K562 (cell line): ENCODE measurements at regions not wholly inside any gene's neighbourhood (a gene's known extent, or its start where the extent isn't known, plus 50 kb on each side); places are given as distances from the start of the nearest gene placed in this dataset.

Experiments
- ATAC-seq: fragments of 200-7000 bp; cut with Tn5 transposase; 3 replicates; pipeline ENCODE4 v1.9.1; 2020; ENCODE audit warnings: moderate library complexity
- BruUV-seq: library from RNA; stranded (reverse); fragments of 400-500 nt; replicated peaks from 2 replicates; lab custom pipeline; 2021; lab: Mats Ljungman, UMichigan
- CTCF ChIA-PET: fragments of 300-600 bp; formaldehyde crosslinking; extraction: SDS; loops from one replicate; lab custom pipeline; 2021; ENCODE audit warnings: low intra/inter-chr PET ratio; lab: Yijun Ruan, JAX
- POLR2A ChIA-PET: fragments of 300-600, 350-650 bp; sonication (Branson Sonifier 250); formaldehyde crosslinking; extraction: SDS; loops from one replicate; lab custom pipeline; 2021; ENCODE audit warnings: antibody characterized with exemption, inconsistent platforms; lab: Yijun Ruan, JAX
- DNase-seq, 4 experiments: peaks; one replicate each; pipeline versions ENCODE4 v3.0.0 to v3.0.0-alpha.2; 2011 to 2018; ENCODE audit warnings: low spot score in 3 of 4, mixed read lengths in 3 of 4; ENCODE audit errors: extremely low read depth in 1 of 4
- FAIRE-seq: peaks from 2 replicates; lab custom pipeline; 2011; peaks lifted over from hg19 to GRCh38; lab: Jason Lieb, UNC
- H2AFZ ChIP-seq: 2 replicates; pipeline ENCODE4 v1.6.0; 2011; ENCODE audit warnings: low read depth, low read length, control low read depth, inconsistent platforms
- H3K27ac ChIP-seq: fragments of 200-600 bp; 3 replicates; pipeline ENCODE4 v1.8.0; 2011; ENCODE audit warnings: low read depth, mild to moderate bottlenecking, control low read depth, inconsistent platforms, low read length, moderate library complexity, mixed read lengths; ENCODE audit errors: extremely low read depth
- H3K27me3 ChIP-seq, 2 experiments: fragments of 300-600 bp in 1 of 2; 2 replicates in 1 of 2; 3 replicates in 1 of 2; pipeline versions ENCODE4 v1.6.0 to v1.8.0; 2011; ENCODE audit warnings: inconsistent platforms in 2 of 2, low read length in 2 of 2, mild to moderate bottlenecking in 1 of 2, mixed read lengths in 1 of 2, moderate library complexity in 1 of 2; ENCODE audit not compliant: control insufficient read depth in 2 of 2, insufficient read depth in 2 of 2
- H3K36me3 ChIP-seq: fragments of 300-600 bp; 3 replicates; pipeline ENCODE4 v1.8.0; 2011; ENCODE audit warnings: mild to moderate bottlenecking, low read length, inconsistent platforms; ENCODE audit not compliant: control insufficient read depth, insufficient read depth
- H3K4me1 ChIP-seq, 2 experiments: fragments of 200-600 bp in 1 of 2; replicated peaks in 1 of 2; 2 replicates in 1 of 2; 3 replicates in 1 of 2; pipeline versions ENCODE4 v1.5.1 to v1.8.0; 2011; ENCODE audit warnings: inconsistent platforms in 2 of 2, low read length in 2 of 2, mild to moderate bottlenecking in 1 of 2, mixed read lengths in 1 of 2, moderate library complexity in 1 of 2; ENCODE audit not compliant: control insufficient read depth in 2 of 2, insufficient read depth in 2 of 2
- H3K4me2 ChIP-seq: 2 replicates; pipeline ENCODE4 v1.6.1; 2011; ENCODE audit warnings: low read length, control low read depth, inconsistent platforms, mixed read lengths; ENCODE audit not compliant: insufficient read depth
- H3K4me3 ChIP-seq: fragments of 200-600 bp; sonication (generic), shearing (Covaris generic); 2 replicates; pipeline ENCODE4 v1.5.1; 2016; ENCODE audit warnings: control low read depth, inconsistent platforms
- H3K79me2 ChIP-seq: fragments of 200-600 bp; 3 replicates; pipeline ENCODE4 v1.8.0; 2011; ENCODE audit warnings: low read length, inconsistent platforms; ENCODE audit not compliant: control insufficient read depth, insufficient read depth
- H3K9ac ChIP-seq, 2 experiments: 2 replicates each; pipeline versions ENCODE4 v1.6.0 to v1.6.1; 2011; ENCODE audit warnings: low read depth in 2 of 2, low read length in 2 of 2, control low read depth in 1 of 2, inconsistent platforms in 1 of 2, mild to moderate bottlenecking in 1 of 2, mixed read lengths in 1 of 2; ENCODE audit not compliant: insufficient read depth in 1 of 2
- H3K9me1 ChIP-seq: one replicate; pipeline ENCODE4 v1.6.0; 2011; ENCODE audit warnings: inconsistent platforms, mild to moderate bottlenecking, low read length, moderate library complexity; ENCODE audit not compliant: control insufficient read depth, insufficient read depth
- H3K9me3 ChIP-seq: replicated peaks from 2 replicates; pipeline ENCODE4 v1.5.1; 2011; ENCODE audit warnings: low read depth, low read length, inconsistent platforms; ENCODE audit not compliant: control insufficient read depth, insufficient read depth
- H4K20me1 ChIP-seq: replicated peaks from 2 replicates; pipeline ENCODE4 v1.6.1; 2011; ENCODE audit warnings: low read length, inconsistent platforms, mixed read lengths; ENCODE audit not compliant: control insufficient read depth, insufficient read depth
- BDP1 ChIP-seq: IDR thresholded peaks from 3 replicates; pipeline ENCODE4 v1.6.1; 2011; ENCODE audit not compliant: insufficient read length, insufficient read depth
- FOS ChIP-seq: IDR thresholded peaks from 3 replicates; pipeline ENCODE4 v1.6.1; 2011; ENCODE audit not compliant: insufficient read length; ENCODE audit errors: extremely low read depth
- GTF2E2 ChIP-seq: fragments of 200-800 bp; sonication (Bioruptor generic); IDR thresholded peaks from 2 replicates; pipeline ENCODE4 v1.6.1; 2016; ENCODE audit warnings: missing genetic modification characterization, missing compliant biosample characterization
- HMG20A ChIP-seq: fragments of 450-650 bp; formaldehyde crosslinking; conservative IDR thresholded peaks from 2 replicates; pipeline ENCODE4 v1.4.0; 2020; ENCODE audit warnings: mild to moderate bottlenecking, mixed read lengths
- NEUROD1 ChIP-seq: fragments of 150-350 bp; IDR thresholded peaks from 2 replicates; pipeline ENCODE4 v1.6.1; 2014; ENCODE audit warnings: borderline replicate concordance, low read length, low read depth; ENCODE audit not compliant: partially characterized antibody
- NR0B1 ChIP-seq: fragments of 450-650 bp; IDR thresholded peaks from one replicate; pipeline ENCODE4 v1.6.1; 2018; ENCODE audit warnings: mild to moderate bottlenecking, moderate library complexity; ENCODE audit not compliant: partially characterized antibody
- PATZ1 ChIP-seq: fragments of 250-450 bp; sonication (Bioruptor Pico); IDR thresholded peaks from 2 replicates; pipeline ENCODE4 v1.5.0; 2020; ENCODE audit warnings: mild to moderate bottlenecking, borderline replicate concordance
- PCBP1 ChIP-seq: fragments of 200-400 bp; formaldehyde crosslinking; IDR thresholded peaks from 2 replicates; pipeline ENCODE4 v1.6.1; 2018; ENCODE audit warnings: mild to moderate bottlenecking, low read depth, low read length; ENCODE audit not compliant: poor library complexity, severe bottlenecking
- POU5F1 ChIP-seq: fragments of 150-350 bp; IDR thresholded peaks from 2 replicates; pipeline ENCODE4 v1.6.1; 2014; ENCODE audit warnings: borderline replicate concordance, low read length, low read depth, mild to moderate bottlenecking; ENCODE audit not compliant: partially characterized antibody
- ZBTB11 ChIP-seq, 3 experiments: fragments of 200-800 bp in 1 of 3; fragments of 250-450 bp in 1 of 3; fragments of 450-650 bp in 1 of 3; sonication (Bioruptor Pico) in 1 of 3; sonication (Bioruptor generic) in 1 of 3; formaldehyde crosslinking in 1 of 3; IDR thresholded peaks; 2 replicates each; pipeline versions ENCODE4 v1.6.1 to v1.8.0; 2016 to 2022; ENCODE audit warnings: mild to moderate bottlenecking in 2 of 3, missing genetic modification characterization in 2 of 3, missing compliant biosample characterization in 1 of 3, moderate library complexity in 1 of 3
- ZBTB9 ChIP-seq: fragments of 450-650 bp; formaldehyde crosslinking; IDR thresholded peaks from 2 replicates; pipeline ENCODE4 v1.4.0; 2020; ENCODE audit warnings: mild to moderate bottlenecking, moderate library complexity
- WGBS: fragments of 100-300 bp; shearing (Covaris generic); methylation state at CpG from one replicate; pipeline ENCODE4 v1.1.6; 2016; ENCODE audit warnings: low coverage, mixed read lengths; ENCODE audit not compliant: insufficient coverage; ENCODE audit errors: missing lambda C conversion rate; 5-methylcytosine and 5-hydroxymethylcytosine counted together
- in situ Hi-C: fragments of 300-500 bp; cut with MboI; formaldehyde crosslinking; loops from 4 replicates; pipeline ENCODE4 v1.15.0; 2018; ENCODE audit warnings: inconsistent platforms, mixed read lengths
- intact Hi-C: fragments of 100-400 bp; cut with micrococcal nuclease; formaldehyde crosslinking; loops from 2 replicates; pipeline ENCODE4 v1.14.2; 2022

GRCh38 chr18:24988253-24988840 is 363.6 kb downstream of the ZNF521 start:
- H3K4me3 ChIP-seq, result no peak overlapping the region
- no peaks in the 10 kb centered on the region for H3K9me1 ChIP-seq
- H3K4me1 ChIP-seq, result no peaks in the 10 kb centered on the region
- ATAC-seq (no peak), FAIRE-seq (no peak)
- H3K9me3 ChIP-seq, result no peaks in the 10 kb centered on the region
- H3K4me2 ChIP-seq, result no peak overlapping the region
- POLR2A ChIA-PET, result interaction anchor here (0.6 kb wide), 2 partner anchors 28 to 1471 kb away, joined by 3 read pairs; no protein-coding TSS in a partner anchor
- no peak for TF ChIP-seq FOS
- TF ChIP-seq GTF2E2 (tag), result no peak
- TF ChIP-seq PATZ1 (CRISPR knock-in tag), result no peak
- TF ChIP-seq ZBTB9, result no peak
- TF ChIP-seq PCBP1, result no peak
- TF ChIP-seq ZBTB11 (CRISPR knock-in tag; IDR thresholded peaks at IDR 0.05), result no peak
- TF ChIP-seq BDP1, result no peak
- no peak for TF ChIP-seq NEUROD1
- no peak for TF ChIP-seq POU5F1
- no peak for TF ChIP-seq HMG20A (CRISPR knock-in tag)
- TF ChIP-seq NR0B1, result no peak
- TF ChIP-seq, all 486 proteins: peak for 0
- Histone ChIP-seq H3K36me3 (no peaks in the 10 kb centered on the region), H3K27ac (no peak overlapping the region), H3K27me3 (no peaks in the 10 kb centered on the region), H3K9ac (no peak overlapping the region), H2AFZ (no peak overlapping the region), H3K79me2 (no peaks in the 10 kb centered on the region), H4K20me1 (no peaks in the 10 kb centered on the region)
- WGBS, result 1% methylated on average over 7 of the region's 7 CpGs
- BruUV-seq, result no TSS peak
- in situ Hi-C loops, result no loop called here
- no peak for DNase-seq
- intact Hi-C loops, result no loop called here
- CTCF ChIA-PET, result no interaction called here
